Ovary (tissue), 3 donors: ENCODE measurements at regions not wholly inside any gene's neighbourhood (a gene's known extent, or its start where the extent isn't known, plus 50 kb on each side); places are given as distances from the start of the nearest gene placed in this dataset.

Source experiments
- EP300 ChIP-seq: sonication (generic); formaldehyde crosslinking; IDR thresholded peaks from one replicate; pipeline ENCODE4 v1.6.1; 2017; ENCODE audit warnings: antibody characterized with exemption
- POLR2A ChIP-seq: fragments of 450-650 bp; IDR thresholded peaks from one replicate; pipeline ENCODE4 v1.6.1; 2017; ENCODE audit warnings: antibody characterized with exemption, mild to moderate bottlenecking, moderate library complexity
- TF ChIP-seq, protein P1 (sequence below), 3 donors: fragments of 450-650 bp in 2 of 3; fragments of 200-600 bp in 1 of 3; IDR thresholded peaks; one replicate each; pipeline versions ENCODE4 v1.5.1 to v1.8.0; 2016 to 2022; ENCODE audit warnings: antibody characterized with exemption in 3 of 3, mild to moderate bottlenecking in 1 of 3
- donor health status: DM: no; HTN: no; CAD: no.

DNA sequence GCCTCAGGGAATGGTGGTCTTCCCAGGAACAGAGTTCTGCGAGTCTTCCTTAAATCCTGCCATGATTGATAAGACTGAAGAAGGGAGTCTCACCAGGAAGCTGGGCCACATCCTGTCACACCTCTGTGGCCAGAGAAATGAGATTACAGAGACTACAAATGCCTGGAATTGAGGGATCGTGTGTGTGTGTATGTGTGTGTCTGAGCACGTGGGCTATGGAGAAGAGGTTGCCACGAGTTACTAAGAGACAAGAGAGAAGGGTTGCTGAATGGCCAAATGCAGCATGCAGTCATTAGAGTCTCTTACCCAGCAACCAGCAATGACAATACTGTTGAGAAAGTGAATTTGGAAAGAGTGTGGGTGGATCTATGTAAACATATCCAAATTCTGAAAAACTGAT, 443.1 kb downstream of the MFSD1 start:
- TF ChIP-seq POLR2A (no peak), EP300 (no peak)
- TF ChIP-seq, protein P1, sequence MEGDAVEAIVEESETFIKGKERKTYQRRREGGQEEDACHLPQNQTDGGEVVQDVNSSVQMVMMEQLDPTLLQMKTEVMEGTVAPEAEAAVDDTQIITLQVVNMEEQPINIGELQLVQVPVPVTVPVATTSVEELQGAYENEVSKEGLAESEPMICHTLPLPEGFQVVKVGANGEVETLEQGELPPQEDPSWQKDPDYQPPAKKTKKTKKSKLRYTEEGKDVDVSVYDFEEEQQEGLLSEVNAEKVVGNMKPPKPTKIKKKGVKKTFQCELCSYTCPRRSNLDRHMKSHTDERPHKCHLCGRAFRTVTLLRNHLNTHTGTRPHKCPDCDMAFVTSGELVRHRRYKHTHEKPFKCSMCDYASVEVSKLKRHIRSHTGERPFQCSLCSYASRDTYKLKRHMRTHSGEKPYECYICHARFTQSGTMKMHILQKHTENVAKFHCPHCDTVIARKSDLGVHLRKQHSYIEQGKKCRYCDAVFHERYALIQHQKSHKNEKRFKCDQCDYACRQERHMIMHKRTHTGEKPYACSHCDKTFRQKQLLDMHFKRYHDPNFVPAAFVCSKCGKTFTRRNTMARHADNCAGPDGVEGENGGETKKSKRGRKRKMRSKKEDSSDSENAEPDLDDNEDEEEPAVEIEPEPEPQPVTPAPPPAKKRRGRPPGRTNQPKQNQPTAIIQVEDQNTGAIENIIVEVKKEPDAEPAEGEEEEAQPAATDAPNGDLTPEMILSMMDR (IDR thresholded peaks at IDR 0.05) = no peak
